Mesenchymal stem cell (in vitro differentiated cells and primary cell): ENCODE measurements at regions not wholly inside any gene's neighbourhood (a gene's known extent, or its start where the extent isn't known, plus 50 kb on each side); places are given as distances from the start of the nearest gene placed in this dataset.

Experiments
- DNase-seq: peaks from one replicate; pipeline ENCODE4 v3.0.0-alpha.2; 2013
- H2AFZ ChIP-seq: one replicate; pipeline ENCODE4 v1.6.1; 2013; ENCODE audit warnings: low read depth, mild to moderate bottlenecking, control low read depth, inconsistent platforms, low read length, moderate library complexity
- H2AK5ac ChIP-seq: 2 replicates; pipeline ENCODE4 v1.6.1; 2013; ENCODE audit warnings: low read length, moderate library complexity, mild to moderate bottlenecking, inconsistent platforms; ENCODE audit not compliant: severe bottlenecking
- H2BK120ac ChIP-seq: one replicate; pipeline ENCODE4 v1.6.1; 2013; ENCODE audit warnings: low read depth, mild to moderate bottlenecking, inconsistent platforms, low read length, moderate library complexity
- H2BK12ac ChIP-seq, 2 experiments: one replicate each; pipeline ENCODE4 v1.6.1; 2013; ENCODE audit warnings: inconsistent platforms in 2 of 2, low read length in 2 of 2, mild to moderate bottlenecking in 2 of 2, moderate library complexity in 2 of 2, control low read depth in 1 of 2
- H2BK15ac ChIP-seq: one replicate; pipeline ENCODE4 v1.6.1; 2013; ENCODE audit warnings: mild to moderate bottlenecking, low read depth, inconsistent platforms; ENCODE audit not compliant: poor library complexity, severe bottlenecking
- H2BK5ac ChIP-seq: 2 replicates; pipeline ENCODE4 v1.6.1; 2013; ENCODE audit warnings: low read depth, mild to moderate bottlenecking, low read length, control low read depth, inconsistent platforms; ENCODE audit not compliant: poor library complexity, severe bottlenecking
- H3K14ac ChIP-seq, 2 experiments: one replicate each; pipeline ENCODE4 v1.6.1; 2013; ENCODE audit warnings: inconsistent platforms in 2 of 2, low read length in 2 of 2, control low read depth in 1 of 2, mild to moderate bottlenecking in 1 of 2, moderate library complexity in 1 of 2
- H3K18ac ChIP-seq, 2 experiments: one replicate each; pipeline ENCODE4 v1.6.1; 2013; ENCODE audit warnings: inconsistent platforms in 2 of 2, low read length in 2 of 2, control low read depth in 1 of 2, low read depth in 1 of 2, mild to moderate bottlenecking in 1 of 2
- H3K23ac ChIP-seq, 2 experiments: one replicate each; pipeline ENCODE4 v1.6.1; 2013; ENCODE audit warnings: inconsistent platforms in 2 of 2, low read length in 2 of 2, mild to moderate bottlenecking in 2 of 2, moderate library complexity in 2 of 2, control low read depth in 1 of 2
- H3K27ac ChIP-seq: 2 replicates; pipeline ENCODE4 v1.5.1; 2013; ENCODE audit warnings: mild to moderate bottlenecking, moderate library complexity, low read length, control low read depth, inconsistent platforms; ENCODE audit not compliant: poor library complexity, severe bottlenecking
- H3K27me3 ChIP-seq, 2 experiments: 2 replicates each; pipeline versions ENCODE4 v1.6.1 to v1.7.0; 2013; ENCODE audit warnings: low read length in 2 of 2, mild to moderate bottlenecking in 2 of 2, moderate library complexity in 2 of 2, control low read depth in 1 of 2, inconsistent platforms in 1 of 2; ENCODE audit not compliant: control insufficient read depth in 1 of 2, insufficient read depth in 1 of 2
- H3K36me3 ChIP-seq, 2 experiments: 2 replicates each; pipeline versions ENCODE4 v1.6.1 to v1.7.0; 2013; ENCODE audit warnings: low read length in 2 of 2, control low read depth in 1 of 2, inconsistent platforms in 1 of 2, low read depth in 1 of 2, mild to moderate bottlenecking in 1 of 2; ENCODE audit not compliant: insufficient read depth in 2 of 2, control insufficient read depth in 1 of 2
- H3K4ac ChIP-seq, 2 experiments: one replicate each; pipeline ENCODE4 v1.6.1; 2013; ENCODE audit warnings: inconsistent platforms in 2 of 2, low read length in 2 of 2, mild to moderate bottlenecking in 2 of 2, moderate library complexity in 2 of 2, control low read depth in 1 of 2, low read depth in 1 of 2
- H3K4me1 ChIP-seq: 2 replicates; pipeline ENCODE4 v1.6.1; 2013; ENCODE audit warnings: low read depth, low read length, control low read depth; ENCODE audit not compliant: control insufficient read depth, insufficient read depth
- H3K4me2 ChIP-seq: 2 replicates; pipeline ENCODE4 v1.6.1; 2013; ENCODE audit warnings: low read length, mild to moderate bottlenecking, inconsistent platforms; ENCODE audit not compliant: poor library complexity, severe bottlenecking
- H3K4me3 ChIP-seq, 2 experiments: 2 replicates each; pipeline versions ENCODE4 v1.5.1 to v1.7.0; 2013; ENCODE audit warnings: low read length in 2 of 2, mild to moderate bottlenecking in 2 of 2, control low read depth in 1 of 2, low read depth in 1 of 2; ENCODE audit not compliant: insufficient read depth in 1 of 2
- H3K79me1 ChIP-seq: replicated peaks from 2 replicates; pipeline ENCODE4 v1.6.1; 2013; ENCODE audit warnings: mild to moderate bottlenecking, control low read depth, low read length, inconsistent platforms; ENCODE audit not compliant: poor library complexity, severe bottlenecking
- H3K9ac ChIP-seq: 2 replicates; pipeline ENCODE4 v1.7.0; 2013; ENCODE audit warnings: mild to moderate bottlenecking, low read length, moderate library complexity
- H3K9me3 ChIP-seq: 2 replicates; pipeline ENCODE4 v1.7.0; 2013; ENCODE audit warnings: mild to moderate bottlenecking, low read length; ENCODE audit not compliant: control insufficient read depth
- H4K8ac ChIP-seq: one replicate; pipeline ENCODE4 v1.6.1; 2013; ENCODE audit warnings: inconsistent platforms, mild to moderate bottlenecking, low read length, moderate library complexity
- H4K91ac ChIP-seq: one replicate; pipeline ENCODE4 v1.6.1; 2013; ENCODE audit warnings: mild to moderate bottlenecking, low read length, inconsistent platforms
- WGBS: methylation state at CpG from one replicate; pipeline ENCODE4 v1.1.7; 2013; ENCODE audit warnings: mixed read lengths; 5-methylcytosine and 5-hydroxymethylcytosine counted together

DNA sequence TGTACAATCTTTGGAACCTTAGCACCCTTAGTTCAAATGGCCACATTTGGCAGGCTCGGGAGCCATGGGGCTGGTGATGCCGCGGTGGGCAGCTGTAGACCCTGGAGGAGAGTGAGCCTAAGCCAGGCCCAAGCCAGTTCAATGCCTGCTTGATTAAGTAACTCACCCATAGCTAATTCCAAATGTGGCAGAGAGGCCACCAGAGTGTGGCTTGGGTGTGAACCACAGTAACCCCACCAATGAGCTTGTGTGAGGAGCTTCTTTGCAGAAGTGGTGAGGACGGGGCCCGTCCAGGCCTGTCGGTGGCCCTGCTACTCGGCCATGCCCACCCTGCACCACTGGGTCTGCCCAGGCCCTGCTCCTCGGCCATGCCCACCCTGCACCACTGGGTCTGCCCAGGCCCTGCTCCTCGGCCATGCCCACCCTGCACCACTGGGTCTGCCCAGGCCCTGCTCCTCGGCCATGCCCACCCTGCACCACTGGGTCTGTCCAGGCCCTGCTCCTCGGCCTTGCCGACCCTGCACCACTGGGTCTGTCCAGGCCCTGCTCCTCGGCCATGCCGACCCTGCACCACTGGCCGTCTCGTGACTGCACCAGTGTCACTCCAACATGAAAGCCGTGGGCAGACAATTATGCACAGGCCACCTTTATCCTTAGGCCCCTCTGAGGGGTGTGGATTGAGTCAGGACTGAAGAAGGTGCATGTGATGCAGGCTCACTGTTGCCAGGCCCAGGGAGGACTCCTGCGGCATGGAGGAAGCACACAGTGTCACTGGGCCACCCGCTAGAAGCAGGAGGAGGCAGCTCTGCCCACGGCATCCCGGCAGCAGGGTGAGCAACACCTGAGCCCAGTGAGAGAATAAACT is 75.4 kb downstream of the MRPL36 start:
- peaks cover 13% of the 10 kb centered on the region for H3K9me3 ChIP-seq
- H3K18ac ChIP-seq, result no peak overlapping the region
- H2BK5ac ChIP-seq, result no peak overlapping the region
- DNase-seq, result no peak
- H3K4ac ChIP-seq, result no peak overlapping the region
- no peak overlapping the region for H3K4me2 ChIP-seq
- no peak overlapping the region for H2BK15ac ChIP-seq
- H3K14ac ChIP-seq, result no peak overlapping the region
- H3K4me3 ChIP-seq, result no peak overlapping the region
- no peak overlapping the region for H2AFZ ChIP-seq
- H3K23ac ChIP-seq, result no peak overlapping the region
- peaks cover 11 to 22% of the 10 kb centered on the region in 2 experiments for H3K27me3 ChIP-seq
- H4K91ac ChIP-seq, result no peak overlapping the region
- WGBS, result 83% methylated on average over 18 of the region's 21 CpGs
- H2BK12ac ChIP-seq, result no peak overlapping the region
- H3K79me1 ChIP-seq, result no peaks in the 10 kb centered on the region
- no peak overlapping the region for H2BK120ac ChIP-seq
- H3K36me3 ChIP-seq, result no peaks in the 10 kb centered on the region
- no peak overlapping the region for H3K9ac ChIP-seq
- no peak overlapping the region for H4K8ac ChIP-seq
- no peak overlapping the region for H2AK5ac ChIP-seq
- H3K4me1 ChIP-seq, result peaks cover 7% of the 10 kb centered on the region
- H3K27ac ChIP-seq, result no peak overlapping the region

DNA sequence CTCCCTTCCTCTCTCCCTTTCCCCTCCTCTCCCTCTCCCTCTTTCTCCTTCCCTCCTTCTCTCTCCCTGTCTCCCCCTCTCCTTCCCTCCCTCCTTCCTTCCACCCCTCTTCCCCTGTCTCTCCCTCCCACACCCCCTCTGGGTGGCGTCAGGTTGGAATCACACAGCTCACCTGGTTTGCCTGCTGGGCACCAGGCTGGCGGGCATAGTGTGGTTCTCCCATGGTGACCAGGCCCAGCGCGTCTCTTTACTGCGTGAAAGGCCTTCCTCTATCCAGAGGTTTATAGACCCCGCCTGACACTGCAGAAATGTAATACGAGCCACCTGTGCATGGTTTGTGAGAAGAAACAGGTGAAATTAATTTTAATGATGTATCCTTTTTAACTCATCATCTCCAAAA is 76.2 kb downstream of the MRPL36 start:
- Histone ChIP-seq H3K18ac (no peak overlapping the region), H2AFZ (no peak overlapping the region), H3K14ac (no peak overlapping the region), H3K9me3 (peaks cover 20% of the 10 kb centered on the region), H3K27ac (no peak overlapping the region), H3K4me3 (no peak overlapping the region), H3K36me3 (no peaks in the 10 kb centered on the region), H2BK5ac (no peak overlapping the region), H3K4ac (no peak overlapping the region), H2BK12ac (no peak overlapping the region), H3K27me3 (peaks cover 11 to 22% of the 10 kb centered on the region in 2 experiments), H3K23ac (no peak overlapping the region), H4K91ac (no peak overlapping the region), H3K4me1 (peaks cover 7% of the 10 kb centered on the region), H2AK5ac (no peak overlapping the region), H2BK15ac (no peak overlapping the region), H3K4me2 (no peak overlapping the region), H3K79me1 (no peaks in the 10 kb centered on the region), H4K8ac (no peak overlapping the region), H2BK120ac (no peak overlapping the region), H3K9ac (no peak overlapping the region)
- DNase-seq, result no peak
- 89% methylated on average over 6 of the region's 7 CpGs for WGBS

DNA sequence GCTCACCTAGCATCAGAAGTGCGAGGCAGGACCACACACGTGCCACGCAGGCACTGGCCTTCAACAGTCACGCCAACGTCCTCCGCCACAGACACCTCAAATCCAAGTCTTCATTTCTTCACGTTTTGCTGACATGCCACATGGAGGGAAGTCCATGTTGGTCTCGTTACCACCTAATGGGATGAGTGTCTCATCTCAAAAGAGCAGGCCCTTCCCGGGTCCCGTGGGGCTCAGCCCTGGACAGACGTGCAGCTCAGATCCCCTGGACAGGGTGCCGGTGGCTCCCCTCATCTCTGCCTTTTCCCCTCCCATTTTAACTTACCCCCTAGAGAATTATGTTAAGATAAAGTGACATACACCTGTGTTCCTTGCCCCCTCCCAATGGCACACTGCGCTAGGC is 76.8 kb downstream of the MRPL36 start:
- H3K4me1 ChIP-seq, result peaks cover 7% of the 10 kb centered on the region
- H3K4me3 ChIP-seq, result no peak overlapping the region
- H2BK12ac ChIP-seq, result no peak overlapping the region
- WGBS, result 79% methylated on average over 13 of the region's 13 CpGs
- no peak overlapping the region for H3K4me2 ChIP-seq
- no peak overlapping the region for H2BK120ac ChIP-seq
- H3K36me3 ChIP-seq, result no peaks in the 10 kb centered on the region
- no peak overlapping the region for H3K27ac ChIP-seq
- no peak overlapping the region for H2BK15ac ChIP-seq
- no peak for DNase-seq
- H2AFZ ChIP-seq, result no peak overlapping the region
- peaks cover 11 to 22% of the 10 kb centered on the region in 2 experiments for H3K27me3 ChIP-seq
- no peak overlapping the region for H2BK5ac ChIP-seq
- no peak overlapping the region for H2AK5ac ChIP-seq
- no peak overlapping the region for H4K8ac ChIP-seq
- H3K9ac ChIP-seq, result no peak overlapping the region
- H3K23ac ChIP-seq, result no peak overlapping the region
- H3K9me3 ChIP-seq, result peaks cover 26% of the 10 kb centered on the region
- H3K14ac ChIP-seq, result no peak overlapping the region
- no peaks in the 10 kb centered on the region for H3K79me1 ChIP-seq
- H3K18ac ChIP-seq, result no peak overlapping the region
- H3K4ac ChIP-seq, result no peak overlapping the region
- H4K91ac ChIP-seq, result no peak overlapping the region

DNA sequence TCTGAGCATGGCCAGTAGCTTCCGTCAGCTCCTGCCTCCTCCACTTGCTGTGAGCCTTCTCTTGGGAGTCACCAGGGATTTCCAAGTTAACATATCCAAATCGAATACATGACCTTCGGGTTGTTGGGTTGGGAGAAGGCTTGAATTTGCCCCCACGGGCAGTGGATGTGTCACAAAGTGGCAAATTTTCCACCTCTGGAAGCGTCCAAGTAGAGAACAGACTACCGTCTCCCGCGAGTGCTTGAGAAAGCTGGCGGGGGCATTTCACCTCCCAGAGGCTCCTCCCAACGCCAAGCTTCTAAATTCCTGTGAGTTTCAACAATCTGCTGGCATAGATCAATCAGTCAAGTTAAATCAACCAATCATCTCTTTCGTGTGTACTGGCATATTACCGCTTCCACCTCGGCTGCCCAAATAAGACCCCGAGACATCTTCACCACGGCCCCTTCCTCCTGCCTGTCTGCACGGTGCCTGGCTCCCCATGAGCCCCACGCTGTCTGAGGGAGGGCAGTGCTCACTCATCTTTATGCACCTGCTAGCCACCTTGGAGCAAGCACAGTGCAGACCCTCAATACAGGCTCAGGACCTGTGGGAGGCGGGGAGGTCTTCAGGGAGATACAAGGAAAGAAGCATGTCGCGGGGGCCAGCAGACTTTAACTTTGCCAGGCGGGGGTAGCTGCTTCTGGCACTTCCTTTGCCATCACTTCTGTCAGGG is 79.1 kb downstream of the MRPL36 start:
- no peak overlapping the region for H3K18ac ChIP-seq
- no peak overlapping the region for H2AFZ ChIP-seq
- H3K14ac ChIP-seq, result no peak overlapping the region
- H2BK5ac ChIP-seq, result no peak overlapping the region
- peaks cover 9 to 15% of the 10 kb centered on the region in 2 experiments for H3K27me3 ChIP-seq
- no peak for DNase-seq
- H3K4ac ChIP-seq, result no peak overlapping the region
- no peak overlapping the region for H4K8ac ChIP-seq
- H3K4me3 ChIP-seq, result no peak overlapping the region
- no peak overlapping the region for H4K91ac ChIP-seq
- H2BK15ac ChIP-seq, result no peak overlapping the region
- H3K9ac ChIP-seq, result no peak overlapping the region
- peaks cover 27% of the 10 kb centered on the region for H3K9me3 ChIP-seq
- no peak overlapping the region for H3K23ac ChIP-seq
- H2BK120ac ChIP-seq, result no peak overlapping the region
- H3K36me3 ChIP-seq, result no peaks in the 10 kb centered on the region
- H3K4me2 ChIP-seq, result no peak overlapping the region
- no peak overlapping the region for H2AK5ac ChIP-seq
- H2BK12ac ChIP-seq, result no peak overlapping the region
- WGBS, result 76% methylated on average over 21 of the region's 21 CpGs
- H3K27ac ChIP-seq, result no peak overlapping the region
- peaks cover 7% of the 10 kb centered on the region for H3K4me1 ChIP-seq
- H3K79me1 ChIP-seq, result no peaks in the 10 kb centered on the region
